Hematopoietic multipotent progenitor cell treated with erythropoietin and hydrocortisone succinate and interleukin-3 and kit ligand, for 8 days (in vitro differentiated cells): ENCODE measurements at regions not wholly inside any gene's neighbourhood (a gene's known extent, or its start where the extent isn't known, plus 50 kb on each side); places are given as distances from the start of the nearest gene placed in this dataset.

ENCODE experiments used
- DNase-seq: peaks from one replicate; pipeline ENCODE4 v3.0.0-alpha.2; 2015

DNA sequence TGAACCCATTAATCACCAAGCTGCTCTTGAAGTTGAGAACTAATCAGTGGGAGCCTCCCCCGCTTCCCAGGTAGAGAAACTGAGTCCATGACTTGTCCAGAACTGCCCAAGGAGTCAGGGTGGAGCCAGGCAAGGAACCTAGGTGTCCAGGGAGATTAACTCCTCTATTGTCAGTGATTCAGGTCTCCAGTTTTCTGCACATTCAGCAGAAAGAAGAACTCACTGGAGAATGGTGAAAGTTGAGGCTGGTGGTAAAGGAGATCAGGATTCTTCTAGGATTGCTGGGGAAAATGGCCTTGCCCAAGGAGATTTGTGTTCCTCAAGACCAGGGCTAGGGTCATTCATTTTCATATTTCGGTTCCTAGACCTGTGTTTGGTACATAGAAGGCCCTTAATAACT, 87.2 kb upstream of the CISTR start:
- DNase-seq, result no peak

DNA sequence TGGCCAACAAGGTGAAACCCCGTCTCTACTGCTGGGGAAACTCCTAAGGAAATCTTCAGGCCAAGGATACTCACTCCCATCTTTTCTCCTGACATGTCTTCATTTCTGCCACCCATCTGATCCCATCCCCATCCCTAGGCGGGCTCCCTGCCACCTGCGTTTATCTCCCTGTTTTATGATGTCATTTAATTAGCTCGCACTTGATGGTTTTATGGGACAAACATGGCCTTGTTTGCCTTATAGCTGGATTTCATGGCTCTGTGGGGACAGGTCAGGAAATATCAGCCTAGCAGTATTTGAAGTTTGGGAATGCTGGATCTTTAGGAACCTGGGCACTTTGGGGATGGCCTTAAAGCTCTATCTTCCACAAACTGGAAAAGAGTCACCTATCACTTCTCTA, 88.5 kb upstream of the CISTR start:
- no peak for DNase-seq

DNA sequence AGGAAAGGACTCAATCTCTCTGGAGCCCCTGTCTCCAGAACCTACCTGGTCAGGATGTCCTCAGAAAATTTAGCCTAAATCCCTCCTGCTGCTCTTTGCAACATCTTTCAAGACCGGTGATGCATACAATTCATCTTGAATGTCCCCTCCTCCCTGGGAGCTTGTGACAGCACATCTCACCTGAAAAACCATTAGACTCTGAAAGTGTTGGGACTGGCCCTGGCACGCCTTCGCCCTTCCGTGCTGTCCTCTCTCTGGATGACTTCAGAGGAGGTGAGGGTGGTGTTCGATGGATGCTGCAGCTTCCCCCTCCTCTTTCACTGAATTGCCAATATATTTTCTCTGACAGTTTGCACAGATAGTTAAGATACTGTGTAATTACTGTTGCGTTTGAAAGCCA, 90.9 kb upstream of the CISTR start:
- DNase-seq, result no peak

DNA sequence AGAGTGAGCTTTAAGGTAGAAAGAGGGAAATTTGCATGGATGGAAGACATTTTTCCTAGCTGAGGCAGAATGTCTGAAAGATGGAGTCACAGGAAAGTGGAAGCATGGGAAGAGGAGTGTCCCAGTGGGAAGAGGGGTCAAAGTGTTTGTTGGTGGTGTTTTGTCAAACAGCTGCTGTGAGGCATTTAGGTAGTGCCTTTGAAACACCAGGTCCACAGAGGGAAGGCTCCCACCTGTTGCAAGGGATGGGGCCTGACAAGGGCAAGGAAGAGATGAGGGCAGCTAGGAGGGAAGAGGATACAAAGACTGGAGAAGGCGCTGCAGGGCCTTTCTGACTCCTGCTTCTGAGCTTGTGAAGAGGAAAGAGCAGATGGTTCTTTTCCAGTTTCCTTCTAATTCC, 91.8 kb upstream of the CISTR start:
- DNase-seq, result no peak

DNA sequence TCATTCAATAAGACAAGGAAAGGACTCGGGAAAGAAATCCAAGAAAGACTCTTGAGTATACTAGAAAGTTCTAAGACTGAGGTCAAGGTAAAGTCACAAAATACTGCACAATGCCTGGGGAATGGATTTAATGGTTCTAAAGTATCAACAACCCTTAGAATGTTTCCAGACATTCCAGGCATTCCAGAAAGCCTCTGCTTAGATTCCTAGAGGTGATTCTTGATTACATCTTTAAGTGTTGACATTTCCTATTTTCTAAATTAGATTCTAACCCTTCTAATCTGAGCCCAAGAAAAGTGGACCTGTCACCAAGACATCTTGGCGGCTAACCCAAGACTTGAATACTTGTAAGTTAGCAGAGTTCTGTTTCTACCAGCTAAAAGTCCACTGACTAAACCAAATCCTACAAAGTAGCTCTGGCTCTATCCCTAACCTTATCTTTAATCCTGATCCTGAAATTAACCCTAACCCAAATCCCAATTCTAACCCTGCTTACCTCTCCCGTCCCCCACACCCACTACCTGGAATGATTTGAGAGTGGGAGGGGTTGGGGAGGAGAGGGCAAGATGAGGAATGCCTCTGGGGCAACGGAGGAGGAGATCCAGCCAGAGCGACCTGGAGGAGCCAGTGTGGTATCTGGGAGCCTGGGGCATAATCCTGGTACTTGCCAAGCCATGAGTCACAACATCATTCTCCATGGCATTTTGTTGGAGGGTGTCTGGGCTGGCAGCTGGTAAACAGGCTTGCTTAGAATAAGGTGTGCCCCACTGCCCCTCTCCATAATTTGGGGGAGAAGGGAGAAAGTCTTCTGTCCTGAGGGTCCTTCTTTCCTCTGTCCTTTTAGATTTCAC, 93.4 kb upstream of the HOXC13 start:
- no peak for DNase-seq

DNA sequence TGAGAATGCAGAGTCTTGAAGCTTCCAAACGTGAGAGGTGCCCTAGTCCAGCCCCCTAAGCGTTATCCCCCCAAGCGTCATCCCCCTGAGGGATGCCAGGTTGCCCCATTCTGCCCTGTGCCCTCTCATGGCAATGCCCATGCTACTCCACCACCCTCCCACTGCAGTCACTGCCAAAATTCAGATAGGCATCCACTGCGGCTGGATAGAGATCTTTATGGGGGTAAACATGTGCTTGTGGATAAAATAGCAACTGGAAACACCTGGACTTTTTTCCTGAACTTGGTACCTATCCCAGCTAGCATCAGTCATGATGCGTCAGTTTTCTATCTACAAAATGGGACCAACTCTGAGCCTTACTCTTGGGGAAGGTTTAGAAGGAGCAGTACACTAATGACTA, 92.7 kb upstream of the HOXC13 start:
- no peak for DNase-seq

DNA sequence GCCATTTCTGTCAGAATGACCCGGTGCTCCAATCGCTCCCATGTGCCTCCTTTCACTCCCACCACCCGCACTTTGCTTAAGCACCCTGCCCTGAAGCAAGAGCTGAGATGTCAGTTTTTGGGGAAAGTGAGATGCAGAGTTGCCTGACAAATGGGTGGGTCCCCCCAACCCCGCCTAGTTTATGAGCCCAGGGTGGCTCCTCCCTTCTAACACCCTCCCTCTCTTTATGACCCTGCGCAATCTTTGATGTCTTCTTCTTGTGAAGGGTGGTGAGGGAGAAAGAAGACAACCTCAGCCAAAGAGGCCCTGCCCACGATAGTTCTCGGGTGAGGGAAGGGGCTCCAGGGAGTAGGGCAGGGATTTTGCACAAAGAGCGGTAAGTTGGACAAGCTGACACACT, 89.5 kb upstream of the HOXC13 start:
- DNase-seq, result no peak

DNA sequence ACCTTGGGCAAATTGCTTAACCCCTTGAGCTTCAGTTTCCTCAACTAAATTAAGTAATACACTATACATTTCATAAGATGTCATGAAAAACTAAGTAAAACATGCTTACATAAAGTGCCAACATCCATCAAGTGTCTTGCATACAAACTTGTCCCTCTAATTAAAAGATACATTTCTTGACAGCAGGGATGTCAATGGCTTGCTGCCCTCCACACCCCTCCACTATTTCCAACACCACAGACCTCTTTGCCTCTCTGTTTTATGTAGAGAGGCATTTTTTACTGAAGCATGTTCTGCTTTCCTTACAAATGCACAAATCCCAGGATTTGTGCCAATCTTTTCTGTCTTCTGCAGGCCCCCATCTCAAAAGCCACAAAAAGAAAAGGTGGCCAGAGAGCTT, 89.0 kb upstream of the HOXC13 start:
- DNase-seq, result no peak

DNA sequence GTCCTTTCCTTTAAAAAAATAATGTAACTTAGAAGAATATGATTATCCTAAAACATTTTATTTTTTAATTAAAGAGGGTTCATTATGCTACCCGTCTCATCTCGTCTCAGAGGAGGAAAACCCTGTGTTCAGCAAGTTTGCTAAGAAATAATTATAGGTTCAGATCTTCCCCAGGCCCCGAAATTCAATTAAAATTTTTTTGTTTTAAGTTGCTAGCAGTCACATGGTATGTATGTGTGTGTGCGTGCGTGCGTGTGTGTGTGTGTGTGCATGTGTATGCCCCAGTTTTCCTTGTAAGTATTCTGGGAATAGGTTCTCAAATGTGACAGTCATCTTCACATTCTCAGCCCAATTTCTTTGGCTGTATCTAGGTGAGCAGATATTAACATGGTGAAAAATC, 86.6 kb upstream of the HOXC13 start:
- DNase-seq, result no peak

DNA sequence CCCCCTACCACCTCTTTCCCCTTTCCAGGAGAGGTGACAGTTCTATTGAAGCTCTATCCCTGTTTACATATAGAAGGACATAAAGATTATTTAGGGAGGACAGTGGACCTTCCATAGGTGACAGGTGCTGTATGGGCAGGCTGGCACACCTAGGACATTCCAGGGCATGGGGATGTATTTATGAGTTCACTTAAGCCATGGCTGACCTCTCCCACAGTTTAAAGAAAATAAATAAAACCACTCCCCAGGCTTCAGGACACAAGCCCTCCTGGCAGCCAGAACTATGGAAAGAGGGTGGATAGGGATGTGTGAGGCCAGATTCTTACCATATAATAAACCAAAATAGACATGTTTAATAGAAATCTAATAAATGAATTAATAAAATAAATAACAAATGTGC, 85.6 kb upstream of the HOXC13 start:
- no peak for DNase-seq

DNA sequence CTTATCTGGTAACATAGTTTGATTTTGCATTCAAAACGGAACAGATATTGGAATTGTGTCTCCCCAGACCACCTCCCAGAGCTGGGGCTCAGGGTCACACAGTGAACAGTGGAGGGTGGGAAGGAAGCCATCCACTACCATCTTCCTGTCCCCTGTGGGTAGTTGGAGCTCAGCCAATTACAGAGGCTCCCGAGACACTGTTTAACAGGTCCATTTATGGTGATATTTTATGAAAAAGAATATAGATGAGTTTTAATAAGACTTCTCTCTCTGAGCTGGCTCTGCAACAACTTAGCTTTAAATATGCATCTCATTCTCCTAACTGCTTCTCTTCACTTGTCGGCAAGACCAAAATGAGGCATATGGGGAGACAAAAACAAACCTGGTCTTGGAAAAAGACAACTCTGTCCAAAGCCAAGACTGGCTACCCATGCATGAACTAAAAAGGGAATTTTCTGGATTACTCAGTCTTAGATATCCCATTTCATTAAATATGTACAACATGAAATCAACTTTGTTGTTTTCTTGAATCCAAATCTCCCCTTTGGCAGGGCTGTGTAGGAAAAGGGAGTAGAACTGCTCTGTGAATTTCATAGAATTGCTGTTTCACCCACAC, 83.8 kb upstream of the HOXC13 start:
- DNase-seq, result no peak

DNA sequence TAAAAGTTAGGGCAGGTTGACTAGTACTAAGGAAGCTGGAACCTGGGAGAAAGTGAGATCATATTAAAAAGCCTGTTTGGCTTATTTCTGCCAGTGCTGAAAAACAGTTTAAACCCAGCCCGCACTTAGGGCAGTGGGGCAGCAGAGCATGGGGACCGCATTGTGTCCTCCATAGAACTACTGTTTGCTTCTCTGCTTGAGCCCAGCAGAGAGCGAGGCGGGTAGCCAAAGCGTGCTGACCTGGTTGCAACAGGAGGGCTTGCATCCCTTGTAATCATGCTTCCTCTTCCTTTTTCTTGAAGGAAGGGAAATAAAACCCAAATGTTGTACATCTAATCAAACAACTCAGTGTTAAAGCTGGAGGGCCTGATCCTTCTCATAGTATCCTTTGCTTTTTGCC, 82.5 kb upstream of the HOXC13 start:
- DNase-seq, result no peak

DNA sequence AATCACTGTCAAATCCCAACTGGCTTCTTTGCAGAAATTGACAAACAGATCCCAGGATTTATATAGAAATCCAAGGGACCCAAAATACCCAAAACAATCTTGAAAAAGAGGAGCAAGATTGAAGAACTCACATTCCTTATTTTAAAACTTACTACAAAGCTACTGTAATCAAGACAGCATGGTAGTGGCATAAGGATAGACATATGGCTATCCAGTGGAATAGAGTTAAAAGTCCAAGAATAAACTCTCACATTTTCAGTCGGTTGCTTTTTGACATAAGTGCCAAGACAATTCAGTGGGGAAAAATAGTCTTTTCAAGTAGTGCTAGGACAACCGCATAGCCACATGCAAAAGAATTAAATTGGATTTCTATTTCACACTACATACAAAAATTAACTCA, 81.0 kb upstream of the HOXC13 start:
- DNase-seq, result no peak

DNA sequence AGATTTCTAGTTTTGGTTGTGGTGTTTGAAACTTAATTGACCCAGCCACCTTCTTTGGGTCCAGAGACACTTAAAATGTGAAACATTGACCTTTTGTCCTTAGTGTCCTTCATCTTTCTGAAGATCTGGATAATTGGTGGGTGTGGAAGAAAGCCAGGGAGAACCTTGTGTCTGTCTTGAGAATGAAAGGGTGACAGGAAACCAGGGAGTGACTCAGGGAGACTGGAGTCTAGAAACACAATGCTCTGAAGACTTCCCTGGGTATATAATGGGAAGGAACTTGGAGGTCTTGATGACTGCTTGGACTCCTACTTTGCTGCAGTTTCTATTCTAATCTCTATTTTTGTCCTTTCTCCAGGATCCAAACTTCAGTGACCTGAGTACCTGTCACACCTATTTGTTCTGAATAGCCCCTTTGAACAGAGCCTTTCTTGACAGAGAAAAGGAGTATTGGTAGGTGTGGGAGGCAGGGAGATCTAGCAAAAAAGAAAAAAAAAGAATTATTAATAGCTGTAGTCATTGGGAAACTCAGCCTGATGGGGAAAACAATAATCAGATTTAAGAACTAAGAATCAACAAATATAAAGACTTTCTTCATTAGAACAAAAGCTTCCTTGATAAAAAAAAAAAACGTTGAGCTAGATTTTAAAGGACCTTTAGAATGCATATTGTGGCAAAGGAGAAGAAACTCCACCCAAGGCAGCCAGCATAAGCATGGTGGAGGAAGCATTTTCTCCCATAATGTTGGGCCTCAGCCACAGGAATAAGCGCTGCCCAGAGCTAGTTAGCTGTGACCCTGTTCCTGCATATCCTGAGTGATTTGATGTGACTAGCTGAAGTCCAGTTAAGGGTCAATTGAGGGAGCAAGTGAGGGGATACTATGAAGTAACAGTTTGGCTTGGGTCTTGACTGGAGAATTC, 77.9 kb upstream of the HOXC13 start:
- DNase-seq, result no peak

DNA sequence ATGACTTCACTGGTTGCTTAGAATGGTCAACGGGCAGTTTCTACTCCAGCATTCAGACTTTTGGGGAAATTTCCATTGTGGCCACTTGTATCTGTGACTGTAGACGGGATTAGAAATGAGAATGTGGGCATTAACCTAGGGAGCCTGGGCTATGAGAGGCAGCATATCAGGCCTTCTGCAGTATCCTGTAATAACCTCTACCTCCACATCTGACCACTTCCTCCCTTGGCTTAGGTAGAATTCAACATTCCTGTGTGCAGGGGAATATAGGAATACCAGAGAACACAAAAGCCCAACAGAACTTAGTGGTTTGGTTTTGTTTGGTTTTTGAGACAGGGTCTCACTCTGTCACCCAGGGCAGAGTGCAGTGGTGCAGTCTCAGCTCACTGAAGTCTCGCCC, 76.4 kb upstream of the HOXC13 start:
- DNase-seq, result no peak

DNA sequence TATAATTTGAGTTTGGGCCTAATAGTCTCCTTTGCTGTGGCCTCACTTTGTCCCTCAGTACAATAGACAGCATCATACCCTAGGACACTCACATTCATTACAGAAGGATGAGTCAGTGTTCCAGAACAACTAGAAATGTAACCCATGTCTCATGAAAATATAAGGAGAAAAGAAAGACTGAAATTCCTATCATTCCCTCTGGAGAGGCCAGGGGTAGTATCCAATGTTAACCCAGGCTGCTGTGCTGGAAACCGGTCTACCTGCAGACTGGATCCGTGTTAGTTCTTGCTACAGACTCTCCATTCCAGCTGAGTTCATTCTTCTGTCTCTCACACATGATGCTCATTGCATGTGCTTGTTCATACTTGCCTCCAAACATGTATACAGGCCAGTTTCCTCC, 75.8 kb upstream of the HOXC13 start:
- DNase-seq, result no peak

DNA sequence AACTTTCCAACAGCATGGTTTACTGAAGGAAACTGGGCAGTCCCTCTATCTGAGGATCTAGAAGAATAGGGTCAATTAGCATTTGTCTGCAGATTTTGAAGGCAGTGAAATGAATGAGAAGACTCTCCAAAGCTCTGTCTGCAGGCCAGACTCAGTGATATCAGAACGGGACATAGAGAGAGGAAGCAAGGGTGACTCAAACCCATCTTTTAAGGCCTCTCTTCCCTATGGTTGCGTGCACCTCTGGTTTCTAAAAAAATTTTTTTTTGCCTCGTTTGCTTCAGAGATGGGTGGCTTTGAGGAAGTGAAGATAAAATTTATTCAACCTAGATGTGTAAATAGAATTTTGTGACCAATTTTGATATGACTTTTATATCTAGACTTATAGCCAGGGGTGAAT, 71.9 kb upstream of the HOXC13 start:
- no peak for DNase-seq

DNA sequence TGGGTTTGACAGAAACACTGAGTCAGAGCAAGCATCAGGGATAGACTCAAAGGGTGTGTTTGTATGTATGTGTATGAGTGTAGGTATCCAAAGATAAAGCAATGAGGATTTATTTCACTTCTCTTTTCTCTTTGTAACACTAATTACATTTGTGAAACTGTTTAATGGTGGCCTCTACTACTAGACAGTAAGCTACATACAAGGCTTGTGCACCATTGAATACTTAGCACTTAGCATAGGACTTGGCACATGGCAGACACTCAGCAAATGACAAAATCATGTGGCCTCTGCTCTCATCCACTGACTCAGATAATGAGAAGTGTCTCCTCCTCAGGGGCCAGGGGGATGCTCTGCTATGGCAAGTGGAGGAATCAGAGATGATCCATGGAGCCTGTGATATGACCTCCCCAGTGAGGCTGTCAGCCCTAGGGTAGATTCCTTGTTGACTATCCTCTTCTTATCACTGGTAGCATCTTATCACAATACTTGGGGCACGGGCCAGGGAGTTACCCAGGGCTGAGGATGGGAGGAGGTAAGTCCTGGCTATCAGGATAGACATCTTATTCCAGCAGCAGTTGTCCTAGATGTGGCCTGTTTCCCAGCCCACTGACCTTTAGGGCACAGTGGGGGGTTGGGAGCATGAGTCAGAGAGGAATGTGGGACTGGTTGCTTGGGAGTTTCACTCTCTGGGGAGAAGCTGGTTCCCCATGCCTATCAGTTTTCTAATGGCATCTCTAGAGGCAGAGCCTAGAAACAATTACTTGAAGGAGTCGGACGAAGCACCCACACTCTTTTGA, 71.2 kb upstream of the HOXC13 start:
- DNase-seq, result no peak

DNA sequence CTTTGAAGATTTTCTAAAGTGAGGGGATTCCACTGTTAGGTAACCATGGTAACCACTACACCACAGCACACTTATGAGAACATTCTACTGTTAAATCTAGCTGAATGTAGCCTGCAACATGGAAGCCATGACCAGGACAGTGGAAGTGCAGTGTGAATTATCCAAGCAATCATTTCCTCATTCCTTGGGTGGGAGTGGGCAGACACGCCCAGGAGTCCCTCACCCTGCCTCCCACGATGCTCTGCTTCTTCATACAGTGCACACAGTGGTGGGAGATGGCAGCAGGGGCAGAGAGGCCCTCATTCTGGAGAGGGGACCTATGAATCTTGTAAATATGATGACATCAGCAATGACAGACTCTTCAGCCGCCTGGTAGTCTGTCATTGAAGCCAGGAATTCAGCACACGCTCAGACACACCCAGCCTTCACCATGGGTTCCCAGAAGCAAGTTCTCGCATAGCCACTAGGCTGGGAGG, 70.1 kb upstream of the HOXC13 start:
- DNase-seq, result no peak

DNA sequence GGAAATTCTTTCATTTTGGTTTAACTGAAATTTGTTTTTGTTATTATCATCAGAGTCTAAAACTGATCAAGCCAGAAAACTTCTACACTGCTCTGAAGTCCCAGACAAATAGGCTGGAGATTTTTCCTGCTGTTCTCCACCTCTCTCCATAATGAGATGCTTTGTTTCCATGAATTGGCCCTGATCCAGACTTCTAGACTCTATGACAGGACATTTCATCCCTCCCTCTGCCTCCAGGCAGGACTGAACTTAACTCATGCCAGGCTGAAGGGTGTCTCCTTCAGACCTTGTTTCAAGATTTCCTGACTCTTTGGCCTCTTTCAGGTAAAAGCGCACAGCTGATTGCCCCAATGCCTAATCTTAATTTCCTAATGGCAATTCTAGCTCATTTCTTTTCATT, 69.1 kb upstream of the HOXC13 start:
- DNase-seq, result no peak

DNA sequence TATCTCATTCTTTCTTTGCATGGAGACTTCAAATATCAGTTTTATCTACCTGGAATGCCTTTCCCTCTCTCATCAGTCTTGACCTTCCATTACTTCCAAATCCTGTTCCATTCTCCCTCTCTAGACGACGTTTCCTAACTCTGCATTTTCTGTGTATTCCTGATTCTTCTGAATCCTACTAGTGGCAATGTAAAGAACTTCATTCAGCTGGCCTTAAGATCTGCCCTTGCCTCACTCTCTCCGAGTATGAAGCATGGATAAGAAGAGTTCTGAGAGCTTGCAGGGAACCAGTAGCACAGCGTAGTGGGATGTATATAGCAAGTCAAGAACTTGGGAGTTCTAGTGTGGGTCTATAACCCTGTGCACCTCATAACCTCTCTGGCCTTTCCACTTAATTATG, 68.5 kb upstream of the HOXC13 start:
- no peak for DNase-seq

DNA sequence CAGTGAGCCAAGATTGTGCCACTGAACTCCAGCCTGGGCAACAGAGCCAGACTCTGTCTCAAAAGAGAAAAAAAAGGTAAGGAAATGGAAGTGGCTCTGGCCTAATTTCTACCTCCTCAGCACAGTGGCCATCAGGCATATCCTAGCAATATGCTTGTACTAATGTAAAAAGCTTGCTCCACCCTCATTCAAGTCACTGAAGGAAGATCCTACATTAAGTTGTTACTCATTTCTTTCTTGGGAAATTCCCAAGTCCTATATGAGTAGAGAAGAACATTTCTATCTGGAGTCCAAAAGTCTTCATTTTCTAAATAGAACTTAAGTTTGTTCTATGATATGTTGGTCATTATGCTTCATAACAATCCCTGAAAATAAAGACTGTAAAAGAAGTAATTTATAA, 67.3 kb upstream of the HOXC13 start:
- DNase-seq, result no peak

DNA sequence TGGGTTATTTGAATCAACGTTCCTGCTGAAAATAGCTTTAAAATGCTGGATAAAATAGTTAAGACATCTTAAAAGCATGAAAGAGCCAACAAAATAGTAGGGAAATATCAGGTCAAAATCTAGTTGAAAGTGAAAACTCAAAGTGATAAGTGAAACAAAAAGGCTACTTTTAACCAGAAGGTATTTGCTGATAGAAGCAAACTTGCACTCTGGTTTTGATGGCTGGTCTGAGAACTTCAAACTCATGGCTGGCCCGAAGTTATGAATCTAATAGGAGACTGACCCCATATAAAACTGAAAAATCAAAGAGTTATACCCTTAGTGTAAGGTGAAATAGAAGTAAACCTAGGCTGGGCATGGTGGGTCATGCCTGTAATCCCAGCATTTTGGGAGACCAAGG, 66.3 kb upstream of the HOXC13 start:
- DNase-seq, result no peak
